ENCODE measurements at regions not wholly inside any gene's neighbourhood (a gene's known extent, or its start where the extent isn't known, plus 50 kb on each side); places are given as distances from the start of the nearest gene placed in this dataset.

- Histone ChIP-seq H3K36me3 (replicated peaks in 1 of 2; ENCODE audit: control insufficient read depth in 1 of 2, insufficient read depth in 2 of 2, low read length in 2 of 2) (no peaks in the 10 kb centered on the region), H3K4me2 (replicated peaks; ENCODE audit: extremely low read depth, low read length, poor library complexity, severe bottlenecking) (no peak overlapping the region), H2AFZ (ENCODE audit: insufficient read depth, low read depth, low read length, poor library complexity, severe bottlenecking) (no peak overlapping the region), H3K79me2 (ENCODE audit: insufficient read depth, low read length) (no peaks in the 10 kb centered on the region), H3K9ac (ENCODE audit: insufficient read depth, low read length, poor library complexity, severe bottlenecking) (no peak overlapping the region), H3K9me3 (replicated peaks in 1 of 2; ENCODE audit: control insufficient read depth in 1 of 2, insufficient read depth in 1 of 2, low read length in 2 of 2) (peaks cover 6 to 7% of the 10 kb centered on the region in 2 donors), H3K4me1 (ENCODE audit: control insufficient read depth in 1 of 2, insufficient read depth in 2 of 2, low read length in 2 of 2) (no peaks in the 10 kb centered on the region), H4K20me1 (ENCODE audit: insufficient read depth, low read length) (no peaks in the 10 kb centered on the region), H3K27me3 (ENCODE audit: control insufficient read depth in 2 of 2, insufficient read depth in 2 of 2, low read length in 2 of 2) (peaks cover 0 to 4% of the 10 kb centered on the region in 2 donors), H3K27ac (ENCODE audit: low read depth in 1 of 2, low read length in 2 of 2) (no peak overlapping the region), H3K4me3 (replicated peaks in 1 of 3; ENCODE audit: low read depth in 2 of 3, low read length in 3 of 3) (no peak overlapping the region)
- intact Hi-C loops (cut with micrococcal nuclease), result no loop called here
- H3K9me3 Mint-ChIP-seq, result peaks cover 2 to 26% (median 7%) of the 10 kb centered on the region in 7 donors
- H3K4me3 Mint-ChIP-seq, result no peak overlapping the region
- TF ChIP-seq CTCF (IDR thresholded peaks at IDR 0.05), result no peak
- no peak overlapping the region for H3K27ac Mint-ChIP-seq
- H3K4me1 Mint-ChIP-seq, result no peaks in the 10 kb centered on the region
- H3K36me3 Mint-ChIP-seq, result no peaks in the 10 kb centered on the region
- peaks cover 2 to 17% (median 6%) of the 10 kb centered on the region in 3 donors for H3K27me3 Mint-ChIP-seq (ENCODE audit: low read depth in 3 of 3)
- no peak for DNase-seq
- no CpG with 5 or more reads among the region's 1 CpG for WGBS (ENCODE audit: insufficient coverage)
Observed at GRCh38 chr5:38615042-38615441, 58.6 kb upstream of the LIFR start.

GRCh38 chr5:38615981-38616451 lies 59.6 kb upstream of the LIFR start:
- no peaks in the 10 kb centered on the region for H4K20me1 ChIP-seq (ENCODE audit: insufficient read depth, low read length)
- no peaks in the 10 kb centered on the region for H3K36me3 ChIP-seq (replicated peaks in 1 of 2; ENCODE audit: control insufficient read depth in 1 of 2, insufficient read depth in 2 of 2, low read length in 2 of 2)
- H3K27me3 Mint-ChIP-seq (ENCODE audit: low read depth in 3 of 3), result peaks cover 0 to 10% (median 2%) of the 10 kb centered on the region in 3 donors
- no peak overlapping the region for H2AFZ ChIP-seq (ENCODE audit: insufficient read depth, low read depth, low read length, poor library complexity, severe bottlenecking)
- no peaks in the 10 kb centered on the region for H3K79me2 ChIP-seq (ENCODE audit: insufficient read depth, low read length)
- H3K9ac ChIP-seq (ENCODE audit: insufficient read depth, low read length, poor library complexity, severe bottlenecking), result no peak overlapping the region
- no peaks in the 10 kb centered on the region for H3K4me1 Mint-ChIP-seq
- H3K36me3 Mint-ChIP-seq, result no peaks in the 10 kb centered on the region
- TF ChIP-seq CTCF (IDR thresholded peaks at IDR 0.05), result no peak
- no peak for DNase-seq
- no peak overlapping the region for H3K27ac ChIP-seq (ENCODE audit: low read depth in 1 of 2, low read length in 2 of 2)
- no peaks in the 10 kb centered on the region for H3K4me1 ChIP-seq (ENCODE audit: control insufficient read depth in 1 of 2, insufficient read depth in 2 of 2, low read length in 2 of 2)
- peaks cover 0 to 4% of the 10 kb centered on the region in 2 donors for H3K27me3 ChIP-seq (ENCODE audit: control insufficient read depth in 2 of 2, insufficient read depth in 2 of 2, low read length in 2 of 2)
- H3K27ac Mint-ChIP-seq, result no peak overlapping the region
- intact Hi-C loops (cut with micrococcal nuclease), result no loop called here
- WGBS (ENCODE audit: insufficient coverage), result 100% methylated on average over 1 of the region's 3 CpGs
- no peak overlapping the region for H3K4me2 ChIP-seq (replicated peaks; ENCODE audit: extremely low read depth, low read length, poor library complexity, severe bottlenecking)
- no peak overlapping the region for H3K4me3 Mint-ChIP-seq
- H3K9me3 ChIP-seq (replicated peaks in 1 of 2; ENCODE audit: control insufficient read depth in 1 of 2, insufficient read depth in 1 of 2, low read length in 2 of 2), result peaks cover 6 to 7% of the 10 kb centered on the region in 2 donors
- H3K9me3 Mint-ChIP-seq, result peaks cover 2 to 26% (median 11%) of the 10 kb centered on the region in 7 donors
- H3K4me3 ChIP-seq (replicated peaks in 1 of 3; ENCODE audit: low read depth in 2 of 3, low read length in 3 of 3), result no peak overlapping the region

Data from CD14-positive monocyte (primary cell).